CD4-positive, alpha-beta T cell treated with Interleukin-21 for 1 hour (primary cell): ENCODE measurements at regions not wholly inside any gene's neighbourhood (a gene's known extent, or its start where the extent isn't known, plus 50 kb on each side); places are given as distances from the start of the nearest gene placed in this dataset.

Experiments used
- DNase-seq: peaks from one replicate; pipeline ENCODE4 v3.0.0-alpha.2; 2020

GRCh38 chr15:70358871-70359647 lies 261.3 kb upstream of the TLE3 start:
- DNase-seq = no peak

GRCh38 chr15:70358011-70358819 lies 260.5 kb upstream of the TLE3 start:
- DNase-seq = no peak

GRCh38 chr15:70357453-70357852 lies 259.7 kb upstream of the TLE3 start:
- DNase-seq = no peak

- DNase-seq = no peak
Measured at GRCh38 chr15:70356919-70357318, 259.2 kb upstream of the TLE3 start.

- DNase-seq = no peak
Measured at GRCh38 chr15:70356062-70356860, 258.5 kb upstream of the TLE3 start.

GRCh38 chr15:70355275-70355795 lies 257.6 kb upstream of the TLE3 start:
- no peak for DNase-seq

- DNase-seq = no peak
Measured at GRCh38 chr15:70354346-70354905, 256.7 kb upstream of the TLE3 start.

- no peak for DNase-seq
Measured at GRCh38 chr15:70353606-70354345, 256.1 kb upstream of the TLE3 start.

GRCh38 chr15:70351941-70352774 lies 254.4 kb upstream of the TLE3 start:
- DNase-seq = no peak

GRCh38 chr15:70351391-70351790 lies 253.7 kb upstream of the TLE3 start:
- no peak for DNase-seq

- no peak for DNase-seq
Measured at GRCh38 chr15:70348581-70349344, 251.0 kb upstream of the TLE3 start.

GRCh38 chr15:70348226-70348543 lies 250.5 kb upstream of the TLE3 start:
- DNase-seq = no peak

- DNase-seq = no peak
Measured at GRCh38 chr15:70347321-70348225, 249.9 kb upstream of the TLE3 start.

- DNase-seq = no peak
Measured at GRCh38 chr15:70345251-70346019, 247.7 kb upstream of the TLE3 start.

GRCh38 chr15:70344666-70345065 lies 246.9 kb upstream of the TLE3 start:
- no peak for DNase-seq

GRCh38 chr15:70343961-70344621 lies 246.4 kb upstream of the TLE3 start:
- no peak for DNase-seq

GRCh38 chr15:70342554-70343548 lies 245.1 kb upstream of the TLE3 start:
- no peak for DNase-seq
